Neural progenitor cell (in vitro differentiated cells): ENCODE measurements at regions not wholly inside any gene's neighbourhood (a gene's known extent, or its start where the extent isn't known, plus 50 kb on each side); places are given as distances from the start of the nearest gene placed in this dataset.

Source experiments
- EZH2 ChIP-seq: fragments of 200-600 bp; sonication (generic); IDR thresholded peaks from 2 replicates; pipeline ENCODE4 v1.6.1; 2017; ENCODE audit warnings: antibody characterized with exemption, mild to moderate bottlenecking, moderate library complexity
- TF ChIP-seq, protein P1 (sequence below): fragments of 200-600 bp; sonication (generic); IDR thresholded peaks from 2 replicates; pipeline ENCODE4 v1.5.1; 2017; ENCODE audit warnings: antibody characterized with exemption, mild to moderate bottlenecking

DNA sequence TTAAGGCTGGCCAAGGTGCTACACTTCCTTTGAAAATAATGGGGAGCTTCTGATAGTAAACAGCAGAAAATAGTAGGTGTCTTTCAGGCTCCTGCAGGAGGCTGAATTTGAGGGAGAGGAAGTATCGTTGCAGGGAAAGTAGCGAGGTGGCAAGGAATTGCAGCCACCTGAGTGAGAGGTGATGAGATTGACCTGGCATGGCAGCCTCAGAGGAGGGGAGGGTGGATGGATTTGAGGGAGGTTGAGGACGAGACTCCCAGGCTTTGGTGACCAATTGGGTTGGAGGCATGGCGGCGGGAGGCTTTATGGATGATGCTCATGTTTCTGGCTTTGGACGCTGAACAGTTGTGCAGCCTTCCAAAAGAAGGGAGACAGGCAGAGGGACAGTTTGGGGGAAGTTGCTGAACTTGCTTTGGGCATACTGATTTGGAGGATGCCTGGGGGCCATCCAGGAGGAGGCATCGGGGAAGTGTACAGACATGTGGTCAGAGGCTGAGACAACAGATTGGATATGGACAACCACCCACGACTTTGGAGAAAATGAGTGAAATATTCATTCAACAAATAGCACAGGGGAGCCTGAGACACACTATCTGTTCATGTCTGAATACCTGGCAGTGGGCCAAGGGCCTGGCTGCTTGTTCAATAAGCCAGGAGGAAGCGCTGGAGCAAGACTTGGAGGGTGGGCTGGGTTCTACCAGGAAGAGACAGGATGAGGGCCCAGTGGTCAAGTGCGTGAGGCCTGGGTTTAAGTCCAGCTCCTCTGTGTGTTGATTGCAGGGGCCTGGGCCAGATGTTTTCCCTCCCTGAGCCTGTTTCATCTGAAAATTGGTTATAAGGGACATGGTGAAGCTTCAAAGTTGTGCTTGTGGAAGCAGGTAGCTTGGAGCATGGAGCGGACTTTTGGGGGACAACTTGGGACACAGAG, 113.2 kb downstream of the CEBPB start:
- TF ChIP-seq, protein P1, sequence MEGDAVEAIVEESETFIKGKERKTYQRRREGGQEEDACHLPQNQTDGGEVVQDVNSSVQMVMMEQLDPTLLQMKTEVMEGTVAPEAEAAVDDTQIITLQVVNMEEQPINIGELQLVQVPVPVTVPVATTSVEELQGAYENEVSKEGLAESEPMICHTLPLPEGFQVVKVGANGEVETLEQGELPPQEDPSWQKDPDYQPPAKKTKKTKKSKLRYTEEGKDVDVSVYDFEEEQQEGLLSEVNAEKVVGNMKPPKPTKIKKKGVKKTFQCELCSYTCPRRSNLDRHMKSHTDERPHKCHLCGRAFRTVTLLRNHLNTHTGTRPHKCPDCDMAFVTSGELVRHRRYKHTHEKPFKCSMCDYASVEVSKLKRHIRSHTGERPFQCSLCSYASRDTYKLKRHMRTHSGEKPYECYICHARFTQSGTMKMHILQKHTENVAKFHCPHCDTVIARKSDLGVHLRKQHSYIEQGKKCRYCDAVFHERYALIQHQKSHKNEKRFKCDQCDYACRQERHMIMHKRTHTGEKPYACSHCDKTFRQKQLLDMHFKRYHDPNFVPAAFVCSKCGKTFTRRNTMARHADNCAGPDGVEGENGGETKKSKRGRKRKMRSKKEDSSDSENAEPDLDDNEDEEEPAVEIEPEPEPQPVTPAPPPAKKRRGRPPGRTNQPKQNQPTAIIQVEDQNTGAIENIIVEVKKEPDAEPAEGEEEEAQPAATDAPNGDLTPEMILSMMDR, result no peak
- no peak for TF ChIP-seq EZH2
